Skin epidermis (tissue), 12 donors: ENCODE measurements at regions not wholly inside any gene's neighbourhood (a gene's known extent, or its start where the extent isn't known, plus 50 kb on each side); places are given as distances from the start of the nearest gene placed in this dataset.

Experiments
- H3K27ac ChIP-seq, 21 experiments: fragments of 200-600 bp; sonication (generic) in 11 of 21; one replicate each; pipeline ENCODE4 v1.5.0; 2020; ENCODE audit warnings: mild to moderate bottlenecking in 3 of 21, inconsistent platforms in 2 of 21, moderate library complexity in 2 of 21
- H3K4me3 ChIP-seq, 7 experiments: fragments of 200-600 bp; sonication (generic) in 2 of 7; one replicate each; pipeline ENCODE4 v1.5.0; 2020; ENCODE audit warnings: inconsistent platforms in 2 of 7, mild to moderate bottlenecking in 2 of 7, moderate library complexity in 1 of 7

GRCh38 chr17:77266891-77267341 lies 126.1 kb downstream of the SEC14L1 start:
- H3K4me3 ChIP-seq: no peak overlapping the region
- no peak overlapping the region for H3K27ac ChIP-seq

GRCh38 chr17:77269696-77270681 lies 129.2 kb downstream of the SEC14L1 start:
- H3K27ac ChIP-seq: no peak overlapping the region
- no peak overlapping the region for H3K4me3 ChIP-seq

GRCh38 chr17:77271411-77271810 lies 130.6 kb downstream of the SEC14L1 start:
- Histone ChIP-seq H3K4me3 (no peak overlapping the region), H3K27ac (no peak overlapping the region)

GRCh38 chr17:77273397-77274085 lies 132.8 kb downstream of the SEC14L1 start:
- H3K27ac ChIP-seq: no peak overlapping the region
- no peak overlapping the region for H3K4me3 ChIP-seq

- Histone ChIP-seq H3K4me3 (no peak overlapping the region), H3K27ac (no peak overlapping the region)
These were observed 133.5 kb downstream of the SEC14L1 start for GRCh38 chr17:77274096-77274845.

- no peak overlapping the region for H3K4me3 ChIP-seq
- peak overlapping the region in 6 of 21 experiments; percentile 0 to 47 (median 33) for H3K27ac ChIP-seq
These were observed 138.9 kb downstream of the SEC14L1 start for GRCh38 chr17:77279448-77280303.

GRCh38 chr17:77280304-77281121 lies 139.7 kb downstream of the SEC14L1 start:
- peak overlapping the region; percentile 11 to 63 (median 54) for H3K4me3 ChIP-seq
- peak overlapping the region in 7 of 21 experiments; percentile 0 to 47 (median 38) for H3K27ac ChIP-seq

- H3K27ac ChIP-seq: peak overlapping the region in 18 of 21 experiments; percentile 11 to 86 (median 75)
- peak overlapping the region; percentile 32 to 63 (median 54) for H3K4me3 ChIP-seq
These were observed 140.5 kb downstream of the SEC14L1 start for GRCh38 chr17:77281122-77281903.

- Histone ChIP-seq H3K27ac (peak overlapping the region in 16 of 21 experiments; percentile 39 to 86 (median 76)), H3K4me3 (peak overlapping the region; percentile 32 to 63 (median 54))
These were observed 141.2 kb downstream of the SEC14L1 start for GRCh38 chr17:77281904-77282367.

GRCh38 chr17:77282524-77283515 lies 142.1 kb downstream of the SEC14L1 start:
- peak overlapping the region in 4 of 7 experiments; percentile 54 to 63 (median 58) for H3K4me3 ChIP-seq
- peak overlapping the region in 5 of 21 experiments; percentile 15 to 85 (median 72) for H3K27ac ChIP-seq

- H3K4me3 ChIP-seq: no peak overlapping the region
- peak overlapping the region in 3 of 21 experiments; percentile 17 to 84 (median 79) for H3K27ac ChIP-seq
These were observed 143.4 kb downstream of the SEC14L1 start for GRCh38 chr17:77284023-77284617.

GRCh38 chr17:77285594-77286390 lies 145.0 kb downstream of the SEC14L1 start:
- no peak overlapping the region for H3K4me3 ChIP-seq
- peak overlapping the region; percentile 64 to 94 (median 86) for H3K27ac ChIP-seq

GRCh38 chr17:77286391-77286640 lies 145.5 kb downstream of the SEC14L1 start:
- no peak overlapping the region for H3K4me3 ChIP-seq
- peak overlapping the region; percentile 64 to 94 (median 86) for H3K27ac ChIP-seq

- no peak overlapping the region for H3K4me3 ChIP-seq
These were observed 146.1 kb downstream of the SEC14L1 start for GRCh38 chr17:77286641-77287431.

More at GRCh38 chr17:77286641-77287431, 146.1 kb downstream of the SEC14L1 start:
- peak overlapping the region; percentile 71 to 94 (median 86) for H3K27ac ChIP-seq
